GM13976 (cell line): ENCODE measurements at regions not wholly inside any gene's neighbourhood (a gene's known extent, or its start where the extent isn't known, plus 50 kb on each side); places are given as distances from the start of the nearest gene placed in this dataset.

ENCODE experiments used
- DNase-seq: peaks from one replicate; pipeline ENCODE4 v3.0.0; 2012; ENCODE audit warnings: low spot score
- CTCF ChIP-seq: IDR thresholded peaks from 2 replicates; pipeline ENCODE4 v1.5.1; 2012; ENCODE audit warnings: borderline replicate concordance, mild to moderate bottlenecking; ENCODE audit not compliant: insufficient read depth; ENCODE audit errors: extremely low read depth, missing control alignments, control extremely low read depth
- in situ Hi-C: fragments of 300-500 bp; cut with MboI; formaldehyde crosslinking; loops from one replicate; pipeline ENCODE4 v1.12.0; 2022; ENCODE audit warnings: low sequenced_read_pairs, mixed read lengths, inconsistent platforms; ENCODE audit not compliant: unreplicated experiment

DNA sequence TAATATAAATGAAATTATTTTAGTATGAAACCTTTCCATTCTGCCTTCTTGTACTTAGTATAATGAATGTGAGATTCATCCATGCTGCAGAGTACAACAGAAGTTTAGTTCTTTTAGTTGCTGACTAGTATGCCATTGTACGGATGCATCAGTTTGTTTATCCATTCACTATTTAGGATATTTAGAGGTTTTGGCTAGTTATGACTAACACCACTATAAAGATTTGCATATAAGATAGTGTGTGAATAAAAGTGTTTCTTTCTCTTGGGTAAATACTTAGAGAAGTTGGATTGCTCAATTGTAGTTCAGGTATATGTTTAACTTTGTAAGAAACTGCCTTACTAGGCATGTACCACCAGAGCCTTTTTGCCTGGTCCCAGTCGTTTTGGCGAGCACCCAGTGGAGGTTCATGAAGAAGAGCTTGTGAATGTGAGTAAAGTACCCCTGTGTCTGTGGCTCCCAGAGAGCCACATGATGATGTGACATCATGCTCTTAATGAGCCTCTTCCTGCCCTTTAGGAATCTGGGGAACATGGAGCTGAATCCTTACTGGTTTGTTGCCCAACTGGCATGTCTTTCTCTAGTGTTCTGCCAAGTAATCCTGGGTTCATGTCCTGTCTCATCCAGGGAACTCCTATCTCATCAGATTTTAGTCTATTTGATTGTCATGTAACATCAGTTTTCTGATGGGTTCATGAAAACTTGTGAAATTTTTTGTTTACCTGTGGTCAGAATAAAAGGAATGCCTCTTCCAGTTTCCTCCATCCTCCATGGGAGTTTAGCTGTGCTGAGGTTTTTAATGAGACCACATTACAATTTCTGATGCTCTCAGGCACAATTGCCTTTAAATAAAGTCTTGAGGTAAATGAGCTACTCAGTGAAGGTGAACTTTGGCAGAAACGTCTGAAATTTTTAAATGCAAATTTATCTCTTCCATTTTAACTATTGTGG lies 234.8 kb downstream of the CASP12 start:
- DNase-seq = no peak
- in situ Hi-C loops = no loop called here
- no peak for TF ChIP-seq CTCF

- in situ Hi-C loops = no loop called here
- no peak for TF ChIP-seq CTCF
- no peak for DNase-seq
These were observed 236.4 kb downstream of the CASP12 start for GRCh38 chr11:104661901-104662300.

DNA sequence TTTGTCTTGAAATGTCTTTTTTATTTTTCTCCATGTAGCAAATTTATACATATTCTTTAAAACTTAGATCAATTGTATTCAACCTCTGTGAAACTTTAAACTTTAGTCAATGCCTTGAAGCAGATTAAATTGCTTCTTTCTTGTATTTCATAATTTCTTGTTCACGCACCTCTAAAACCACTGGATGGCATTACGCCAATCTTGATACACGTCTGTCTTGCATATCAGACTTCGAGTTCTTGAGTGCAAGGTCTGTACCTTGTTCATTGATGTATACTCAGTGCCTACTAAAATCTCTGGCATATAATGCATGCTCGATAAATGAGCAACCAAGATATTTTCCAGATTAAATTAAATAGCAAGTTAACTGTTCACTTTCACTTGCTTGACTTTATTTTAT lies 236.8 kb downstream of the CASP12 start:
- no peak for TF ChIP-seq CTCF
- DNase-seq = no peak
- in situ Hi-C loops = no loop called here

DNA sequence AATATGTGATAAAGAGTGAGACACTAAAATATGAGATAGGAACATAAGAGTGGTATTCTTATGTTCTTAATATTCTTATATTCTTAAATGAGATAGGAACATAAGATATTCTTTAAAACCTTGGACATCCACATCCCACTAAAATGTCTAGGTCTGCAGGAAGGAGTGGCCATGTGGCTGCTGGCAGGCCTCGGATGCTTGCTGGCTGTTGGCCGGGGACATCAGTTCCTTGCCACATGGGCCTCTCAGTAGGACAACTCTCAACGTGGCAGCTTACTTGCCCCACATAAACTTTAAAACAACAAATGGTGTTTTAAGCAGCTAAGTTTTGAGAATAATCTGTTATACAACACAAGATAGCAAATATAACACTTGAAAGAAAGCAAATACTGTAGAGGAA lies 240.1 kb downstream of the CASP12 start:
- in situ Hi-C loops = no loop called here
- TF ChIP-seq CTCF = no peak
- DNase-seq = no peak

DNA sequence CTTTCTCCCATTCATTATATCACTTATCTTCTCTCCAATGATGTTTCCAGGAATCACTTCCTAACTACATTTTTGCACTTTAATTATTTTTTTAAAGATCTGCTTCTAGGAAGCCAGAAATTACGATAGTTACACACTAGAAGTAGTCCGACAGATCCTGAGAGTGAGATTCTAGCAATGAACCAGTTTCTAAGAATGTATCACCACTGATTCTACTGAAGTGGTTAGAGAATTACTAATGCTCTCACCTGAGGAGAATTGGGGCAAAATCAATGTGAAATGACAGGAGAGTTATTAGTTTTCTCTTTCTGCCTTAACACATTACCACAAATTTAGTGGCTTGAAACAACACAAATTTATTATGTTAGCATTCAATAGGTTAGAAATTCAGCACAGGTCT lies 241.2 kb downstream of the CASP12 start:
- TF ChIP-seq CTCF = no peak
- DNase-seq = no peak
- in situ Hi-C loops = no loop called here

DNA sequence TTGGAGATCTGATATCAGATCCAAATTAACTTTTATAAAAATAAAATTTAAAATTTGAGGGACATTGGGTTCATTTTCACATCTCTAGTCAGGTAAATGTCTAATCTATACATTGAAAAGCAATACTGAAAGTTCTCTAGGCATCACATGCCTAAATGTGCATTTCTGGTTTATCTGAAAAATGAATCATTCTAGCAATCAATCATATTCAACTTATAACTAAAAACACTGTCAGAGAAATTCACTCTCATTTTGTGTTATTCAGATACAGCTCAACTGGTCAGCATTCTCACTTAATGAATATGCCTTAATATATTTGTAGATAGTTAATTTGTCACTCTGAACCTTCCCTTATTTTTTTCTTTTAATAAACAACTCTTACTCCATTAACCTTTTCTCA lies 243.2 kb downstream of the CASP12 start:
- no peak for TF ChIP-seq CTCF
- in situ Hi-C loops = no loop called here

More for the DNA sequence above, 243.2 kb downstream of the CASP12 start:
- no peak for DNase-seq
